C4-2B (cell line): ENCODE measurements at regions not wholly inside any gene's neighbourhood (a gene's known extent, or its start where the extent isn't known, plus 50 kb on each side); places are given as distances from the start of the nearest gene placed in this dataset.

Source experiments
- H3K27ac ChIP-seq: fragments of 450-650 bp; 2 replicates; pipeline ENCODE4 v1.5.1; 2017
- ZFX ChIP-seq: fragments of 450-650 bp; IDR thresholded peaks from 2 replicates; pipeline ENCODE4 v1.6.1; 2017
- TF ChIP-seq, protein P1 (sequence below): fragments of 450-650 bp; conservative IDR thresholded peaks from 2 replicates; pipeline ENCODE4 v1.5.1; 2017; ENCODE audit warnings: mild to moderate bottlenecking

DNA sequence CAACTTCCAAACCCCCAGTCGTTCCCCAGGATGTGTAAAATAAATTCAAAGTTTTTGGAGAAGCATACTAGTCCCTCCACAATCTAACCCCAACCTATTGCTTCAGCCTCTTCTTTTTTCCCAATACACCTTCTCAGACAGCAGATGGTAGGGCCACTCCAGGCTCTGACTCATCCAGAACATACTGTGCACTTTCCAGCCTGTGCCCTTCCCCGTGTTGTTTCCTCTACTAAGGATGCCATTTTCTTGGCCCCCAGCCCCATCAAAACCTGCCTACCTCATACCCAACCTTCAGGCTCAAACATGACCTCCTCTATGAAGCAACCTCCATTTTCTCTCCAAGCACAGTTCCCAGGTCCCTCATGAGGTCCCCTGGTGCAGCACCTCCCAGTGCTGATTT, 669.3 kb downstream of the BCL11A start:
- no peak overlapping the region for H3K27ac ChIP-seq
- TF ChIP-seq ZFX = no peak
- TF ChIP-seq, protein P1, sequence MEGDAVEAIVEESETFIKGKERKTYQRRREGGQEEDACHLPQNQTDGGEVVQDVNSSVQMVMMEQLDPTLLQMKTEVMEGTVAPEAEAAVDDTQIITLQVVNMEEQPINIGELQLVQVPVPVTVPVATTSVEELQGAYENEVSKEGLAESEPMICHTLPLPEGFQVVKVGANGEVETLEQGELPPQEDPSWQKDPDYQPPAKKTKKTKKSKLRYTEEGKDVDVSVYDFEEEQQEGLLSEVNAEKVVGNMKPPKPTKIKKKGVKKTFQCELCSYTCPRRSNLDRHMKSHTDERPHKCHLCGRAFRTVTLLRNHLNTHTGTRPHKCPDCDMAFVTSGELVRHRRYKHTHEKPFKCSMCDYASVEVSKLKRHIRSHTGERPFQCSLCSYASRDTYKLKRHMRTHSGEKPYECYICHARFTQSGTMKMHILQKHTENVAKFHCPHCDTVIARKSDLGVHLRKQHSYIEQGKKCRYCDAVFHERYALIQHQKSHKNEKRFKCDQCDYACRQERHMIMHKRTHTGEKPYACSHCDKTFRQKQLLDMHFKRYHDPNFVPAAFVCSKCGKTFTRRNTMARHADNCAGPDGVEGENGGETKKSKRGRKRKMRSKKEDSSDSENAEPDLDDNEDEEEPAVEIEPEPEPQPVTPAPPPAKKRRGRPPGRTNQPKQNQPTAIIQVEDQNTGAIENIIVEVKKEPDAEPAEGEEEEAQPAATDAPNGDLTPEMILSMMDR = no peak

DNA sequence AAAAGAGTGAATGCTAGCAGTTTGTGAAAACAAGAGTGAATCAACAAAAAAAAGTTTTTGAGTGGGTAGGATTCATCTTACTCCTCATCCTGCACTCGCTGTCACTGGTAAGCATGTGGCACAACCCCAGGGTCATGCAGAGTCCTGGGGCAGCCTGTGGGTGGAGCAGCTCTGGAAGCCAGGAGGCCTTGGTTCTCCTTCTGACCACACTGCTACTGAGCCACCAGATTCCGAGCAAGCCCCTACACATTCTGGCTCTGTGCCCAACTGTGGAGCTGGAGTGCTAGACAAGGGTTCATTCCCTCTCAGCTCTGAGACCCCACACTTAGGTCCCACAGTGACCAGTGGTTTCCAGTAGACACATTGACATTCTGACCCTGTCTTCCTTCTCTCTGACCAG, 670.6 kb downstream of the BCL11A start:
- TF ChIP-seq, protein P1 = no peak
- TF ChIP-seq ZFX = no peak
- no peak overlapping the region for H3K27ac ChIP-seq

DNA sequence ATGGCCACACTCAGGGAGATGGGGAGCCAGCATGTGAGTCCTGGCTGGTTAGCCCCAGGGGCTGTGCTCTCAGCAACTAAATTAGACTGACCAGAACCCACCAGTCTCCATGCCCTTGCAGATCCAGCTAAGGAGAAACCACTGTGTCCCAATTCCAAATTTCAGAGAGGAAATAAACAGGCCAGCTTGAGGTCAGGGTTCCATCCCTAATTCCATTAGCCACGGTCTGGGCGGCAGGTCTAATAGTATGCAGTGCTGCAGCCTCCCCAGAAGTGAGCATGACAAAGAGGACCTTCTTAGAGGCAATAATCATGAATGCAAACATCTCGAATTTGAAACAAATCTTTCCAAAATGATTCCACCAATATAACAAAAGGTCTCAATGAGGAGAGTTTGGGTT, 671.2 kb downstream of the BCL11A start:
- no peak for TF ChIP-seq ZFX
- TF ChIP-seq, protein P1 = no peak
- H3K27ac ChIP-seq = no peak overlapping the region

DNA sequence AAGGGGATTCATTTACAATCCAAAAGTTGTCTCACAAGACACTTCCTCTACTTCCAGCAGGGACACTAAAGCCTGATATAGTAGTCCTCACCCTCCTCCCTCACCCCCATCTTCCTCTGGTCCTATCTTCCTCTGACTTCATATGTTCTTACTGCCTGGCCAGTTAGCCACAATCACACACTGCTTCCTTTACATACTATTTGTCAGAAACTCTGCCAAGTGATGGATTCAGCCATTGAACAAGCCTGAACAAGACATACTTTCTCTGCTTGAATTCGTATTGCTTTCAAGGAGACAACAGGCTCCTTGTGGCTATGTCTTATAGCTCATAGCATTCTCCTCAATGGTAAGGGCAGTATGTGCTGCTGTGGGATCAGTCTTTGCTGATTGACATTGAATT, 672.2 kb downstream of the BCL11A start:
- H3K27ac ChIP-seq = no peak overlapping the region
- TF ChIP-seq, protein P1 = no peak
- no peak for TF ChIP-seq ZFX

DNA sequence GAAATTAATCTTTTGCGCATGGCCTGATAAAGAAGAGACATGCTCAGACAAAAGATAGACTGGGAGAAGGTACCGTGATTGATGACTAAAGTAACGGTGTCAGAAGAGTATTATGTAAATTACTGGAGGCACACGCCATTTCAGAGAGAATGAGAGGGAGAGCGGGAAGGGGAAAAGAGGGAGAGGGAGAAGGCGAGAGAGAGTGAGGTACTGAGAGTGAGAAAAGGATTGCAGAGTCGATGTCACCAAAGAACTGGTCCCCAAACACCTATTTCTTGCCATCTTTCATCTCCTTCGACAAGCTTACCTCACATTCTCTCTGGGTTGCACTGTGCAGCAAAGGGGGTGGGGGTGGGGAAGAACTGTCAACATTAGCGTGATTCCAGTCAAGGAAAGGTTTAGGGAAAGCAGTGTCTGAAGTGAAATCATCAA, 673.7 kb downstream of the BCL11A start:
- TF ChIP-seq, protein P1 = no peak
- TF ChIP-seq ZFX = no peak
- H3K27ac ChIP-seq = no peak overlapping the region

DNA sequence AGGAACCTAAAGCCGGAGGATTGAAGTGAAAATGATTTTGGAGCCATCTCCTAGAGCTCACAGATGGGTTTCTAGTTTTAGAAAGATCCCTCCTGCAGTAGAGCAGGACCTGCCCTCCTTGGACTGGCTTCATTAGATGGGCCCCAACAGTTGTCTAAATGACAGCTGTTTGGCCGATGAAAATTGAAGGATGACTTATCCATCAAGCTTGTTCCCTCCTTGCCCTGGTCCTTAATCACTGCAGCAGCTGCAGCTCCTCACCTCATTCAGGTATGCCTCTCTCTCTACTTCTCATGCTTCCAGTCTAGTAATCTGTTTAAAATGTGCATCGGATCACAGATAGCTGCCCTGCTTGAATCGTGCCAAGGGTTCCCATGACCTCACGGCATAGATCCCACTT, 677.6 kb downstream of the BCL11A start:
- TF ChIP-seq, protein P1 = no peak
- TF ChIP-seq ZFX = no peak
- H3K27ac ChIP-seq = no peak overlapping the region

DNA sequence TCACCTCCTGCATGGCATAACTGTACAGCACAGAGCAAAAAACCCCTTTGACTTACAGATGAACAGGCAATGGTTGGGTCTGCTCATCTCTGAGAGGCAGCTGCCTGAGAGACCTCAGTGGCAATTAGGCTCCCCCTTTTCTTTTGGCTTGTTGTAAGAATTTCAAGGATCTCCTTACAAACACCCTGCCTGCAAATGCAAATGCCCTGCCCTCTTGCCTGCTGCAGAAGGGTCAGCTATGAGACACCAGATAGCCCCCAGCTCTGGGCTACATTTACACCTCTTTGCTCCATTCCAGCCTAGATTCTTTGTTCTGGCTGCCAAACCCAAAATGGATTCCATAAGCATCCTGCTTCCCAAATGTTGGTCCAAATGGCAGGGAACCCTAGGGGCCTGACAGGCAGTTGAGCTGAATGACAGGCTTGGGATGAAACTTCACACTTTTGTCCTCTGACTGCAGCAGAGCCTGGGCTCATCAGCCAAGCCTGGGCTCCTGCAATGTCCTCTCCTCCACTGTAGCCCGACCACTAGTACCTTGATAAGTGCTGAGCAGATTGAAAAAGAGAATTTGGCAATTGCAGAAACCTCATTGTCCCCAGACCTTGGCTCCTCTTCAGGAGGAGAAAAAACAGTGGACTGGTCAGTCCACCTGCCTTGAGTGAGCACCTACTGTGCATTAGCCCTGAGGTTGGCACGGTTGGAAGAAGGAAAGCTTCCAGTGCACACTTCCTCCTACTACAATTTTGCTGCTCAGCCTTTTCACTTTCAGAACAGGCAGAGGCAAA, 678.3 kb downstream of the BCL11A start:
- TF ChIP-seq, protein P1 = no peak
- TF ChIP-seq ZFX = no peak
- no peak overlapping the region for H3K27ac ChIP-seq
